H1 (cell line): ENCODE measurements at regions not wholly inside any gene's neighbourhood (a gene's known extent, or its start where the extent isn't known, plus 50 kb on each side); places are given as distances from the start of the nearest gene placed in this dataset.

Source experiments
- ASH2L ChIP-seq: fragments of 200-600, 300-600 bp; sonication (generic); IDR thresholded peaks from one replicate; pipeline ENCODE4 v1.7.1; 2017; ENCODE audit warnings: low read length
- CBX5 ChIP-seq: fragments of 300-800, 300-1000 bp; sonication (generic); IDR thresholded peaks from 2 replicates; pipeline ENCODE4 v1.7.1; 2016; ENCODE audit warnings: antibody characterized with exemption, low read length, low read depth
- CREB1 ChIP-seq: IDR thresholded peaks from 2 replicates; pipeline ENCODE4 v1.6.1; 2012; ENCODE audit warnings: inconsistent platforms
- EGR1 ChIP-seq: IDR thresholded peaks from 2 replicates; pipeline ENCODE4 v1.6.1; 2011; ENCODE audit warnings: low read depth, low read length, borderline replicate concordance
- EZH2 ChIP-seq: fragments of 200-600 bp; sonication (generic); IDR thresholded peaks from 2 replicates; pipeline ENCODE4 v1.7.1; 2012; ENCODE audit warnings: low read depth, mild to moderate bottlenecking, moderate library complexity, low read length, inconsistent platforms; ENCODE audit not compliant: severe bottlenecking
- SP2 ChIP-seq: IDR thresholded peaks from 2 replicates; pipeline ENCODE4 v1.6.1; 2012; ENCODE audit warnings: mild to moderate bottlenecking, low read length, inconsistent platforms
- SUZ12 ChIP-seq: fragments of 200-600 bp; sonication (generic); IDR thresholded peaks from 2 replicates; pipeline ENCODE4 v1.6.1; 2012; ENCODE audit warnings: mild to moderate bottlenecking, inconsistent platforms, low read length, moderate library complexity, mixed read lengths
- TF ChIP-seq, protein P1 (sequence below): IDR thresholded peaks from 2 replicates; pipeline ENCODE4 v1.6.1; 2012; ENCODE audit warnings: inconsistent platforms
- TF ChIP-seq, protein P2 (sequence below), 3 experiments: IDR thresholded peaks; 1 replicate in 2 of 3; 2 replicates in 1 of 3; pipeline versions ENCODE4 v1.5.1 to v1.6.1; 2011; ENCODE audit warnings: low read length in 3 of 3, mild to moderate bottlenecking in 3 of 3, inconsistent platforms in 2 of 3, low read depth in 1 of 3, moderate library complexity in 1 of 3; ENCODE audit not compliant: insufficient read depth in 1 of 3; ENCODE audit errors: control extremely low read depth in 1 of 3

DNA sequence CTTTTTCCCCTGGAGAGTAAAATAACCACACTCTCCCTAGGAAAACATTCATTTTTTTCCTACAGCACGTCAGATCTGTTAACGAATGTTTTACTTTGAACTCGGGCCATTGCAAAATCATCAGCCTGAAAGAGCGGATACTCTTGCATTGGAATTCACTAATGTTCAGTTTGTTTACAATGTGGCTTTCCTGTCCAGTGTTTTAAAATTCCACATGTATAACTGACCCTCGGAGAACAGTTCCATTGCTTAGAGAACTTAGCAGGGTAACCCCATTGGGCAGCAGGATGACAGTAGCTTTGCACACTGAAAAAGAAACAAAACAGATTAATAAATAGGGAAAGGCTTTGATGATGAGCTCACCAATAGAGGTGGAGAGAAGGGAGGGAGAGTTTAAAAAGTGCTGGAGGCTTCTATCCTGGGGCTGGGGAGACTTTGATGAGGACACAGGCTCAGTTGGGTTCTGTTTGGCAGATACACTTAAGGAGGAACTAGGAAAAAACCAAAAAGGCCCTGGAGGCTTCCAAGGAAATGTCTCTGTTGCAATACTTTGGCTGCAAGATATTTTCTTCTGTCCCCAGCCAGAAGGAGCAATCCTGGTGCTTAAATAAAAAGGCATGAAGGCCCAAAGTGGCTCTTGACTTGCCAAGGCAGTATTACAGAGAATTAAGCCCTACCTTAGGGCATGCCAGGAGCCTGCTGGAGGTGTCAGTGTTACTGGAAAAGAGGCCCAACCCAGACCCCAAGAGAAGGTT, 143.1 kb downstream of the ARSF start:
- no peak for TF ChIP-seq EZH2
- TF ChIP-seq SUZ12: no peak
- TF ChIP-seq ASH2L: no peak
- no peak for TF ChIP-seq CREB1
- no peak for TF ChIP-seq EGR1
- TF ChIP-seq, protein P1, sequence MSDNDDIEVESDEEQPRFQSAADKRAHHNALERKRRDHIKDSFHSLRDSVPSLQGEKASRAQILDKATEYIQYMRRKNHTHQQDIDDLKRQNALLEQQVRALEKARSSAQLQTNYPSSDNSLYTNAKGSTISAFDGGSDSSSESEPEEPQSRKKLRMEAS: no peak
- no peak for TF ChIP-seq CBX5
- TF ChIP-seq, protein P2, sequence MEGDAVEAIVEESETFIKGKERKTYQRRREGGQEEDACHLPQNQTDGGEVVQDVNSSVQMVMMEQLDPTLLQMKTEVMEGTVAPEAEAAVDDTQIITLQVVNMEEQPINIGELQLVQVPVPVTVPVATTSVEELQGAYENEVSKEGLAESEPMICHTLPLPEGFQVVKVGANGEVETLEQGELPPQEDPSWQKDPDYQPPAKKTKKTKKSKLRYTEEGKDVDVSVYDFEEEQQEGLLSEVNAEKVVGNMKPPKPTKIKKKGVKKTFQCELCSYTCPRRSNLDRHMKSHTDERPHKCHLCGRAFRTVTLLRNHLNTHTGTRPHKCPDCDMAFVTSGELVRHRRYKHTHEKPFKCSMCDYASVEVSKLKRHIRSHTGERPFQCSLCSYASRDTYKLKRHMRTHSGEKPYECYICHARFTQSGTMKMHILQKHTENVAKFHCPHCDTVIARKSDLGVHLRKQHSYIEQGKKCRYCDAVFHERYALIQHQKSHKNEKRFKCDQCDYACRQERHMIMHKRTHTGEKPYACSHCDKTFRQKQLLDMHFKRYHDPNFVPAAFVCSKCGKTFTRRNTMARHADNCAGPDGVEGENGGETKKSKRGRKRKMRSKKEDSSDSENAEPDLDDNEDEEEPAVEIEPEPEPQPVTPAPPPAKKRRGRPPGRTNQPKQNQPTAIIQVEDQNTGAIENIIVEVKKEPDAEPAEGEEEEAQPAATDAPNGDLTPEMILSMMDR (IDR thresholded peaks at IDR 0.05; ENCODE audit: control extremely low read depth in 1 of 3, insufficient read depth in 1 of 3, low read depth in 1 of 3, low read length in 3 of 3): no peak
- TF ChIP-seq SP2: no peak
